ENCODE measurements at regions not wholly inside any gene's neighbourhood (a gene's known extent, or its start where the extent isn't known, plus 50 kb on each side); places are given as distances from the start of the nearest gene placed in this dataset.

- H3K9me3 ChIP-seq (ENCODE audit: severe bottlenecking) = no peaks in the 10 kb centered on the region
- no peak for ATAC-seq (ENCODE audit: low read depth)
- H3K4me1 ChIP-seq (ENCODE audit: insufficient read depth, poor library complexity, severe bottlenecking) = no peaks in the 10 kb centered on the region
- no peak for DNase-seq (ENCODE audit: low spot score)
- H3K36me3 ChIP-seq (ENCODE audit: low read depth) = no peaks in the 10 kb centered on the region
- no peak for TF ChIP-seq CTCF (IDR thresholded peaks at IDR 0.05; ENCODE audit: poor library complexity, severe bottlenecking)
- H3K4me3 ChIP-seq (ENCODE audit: severe bottlenecking) = no peak overlapping the region
- H3K27me3 ChIP-seq (ENCODE audit: insufficient read depth, poor library complexity, severe bottlenecking) = no peaks in the 10 kb centered on the region
- no peak overlapping the region for H3K27ac ChIP-seq (ENCODE audit: poor library complexity, severe bottlenecking)
Observed at GRCh38 chr2:225171350-225171749, 129.1 kb upstream of the DOCK10 start.

- no peaks in the 10 kb centered on the region for H3K27me3 ChIP-seq (ENCODE audit: insufficient read depth, poor library complexity, severe bottlenecking)
- H3K4me1 ChIP-seq (ENCODE audit: insufficient read depth, poor library complexity, severe bottlenecking) = no peaks in the 10 kb centered on the region
- ATAC-seq (ENCODE audit: low read depth) (no peak), DNase-seq (ENCODE audit: low spot score) (no peak)
- TF ChIP-seq CTCF (IDR thresholded peaks at IDR 0.05; ENCODE audit: poor library complexity, severe bottlenecking) = no peak
- H3K9me3 ChIP-seq (ENCODE audit: severe bottlenecking) = no peaks in the 10 kb centered on the region
- no peaks in the 10 kb centered on the region for H3K36me3 ChIP-seq (ENCODE audit: low read depth)
- no peak overlapping the region for H3K4me3 ChIP-seq (ENCODE audit: severe bottlenecking)
- no peak overlapping the region for H3K27ac ChIP-seq (ENCODE audit: poor library complexity, severe bottlenecking)
Observed at GRCh38 chr2:225170162-225170561, 127.9 kb upstream of the DOCK10 start.

GRCh38 chr2:225169396-225169795 is 127.1 kb upstream of the DOCK10 start:
- Histone ChIP-seq H3K27ac (ENCODE audit: poor library complexity, severe bottlenecking) (no peak overlapping the region), H3K9me3 (ENCODE audit: severe bottlenecking) (no peaks in the 10 kb centered on the region), H3K4me3 (ENCODE audit: severe bottlenecking) (no peak overlapping the region), H3K4me1 (ENCODE audit: insufficient read depth, poor library complexity, severe bottlenecking) (no peaks in the 10 kb centered on the region), H3K36me3 (ENCODE audit: low read depth) (no peaks in the 10 kb centered on the region), H3K27me3 (ENCODE audit: insufficient read depth, poor library complexity, severe bottlenecking) (no peaks in the 10 kb centered on the region)
- DNase-seq (ENCODE audit: low spot score) (no peak), ATAC-seq (ENCODE audit: low read depth) (no peak)
- TF ChIP-seq CTCF (IDR thresholded peaks at IDR 0.05; ENCODE audit: poor library complexity, severe bottlenecking) = no peak

- TF ChIP-seq CTCF (IDR thresholded peaks at IDR 0.05; ENCODE audit: poor library complexity, severe bottlenecking) = no peak
- Histone ChIP-seq H3K27ac (ENCODE audit: poor library complexity, severe bottlenecking) (no peak overlapping the region), H3K4me1 (ENCODE audit: insufficient read depth, poor library complexity, severe bottlenecking) (no peaks in the 10 kb centered on the region), H3K4me3 (ENCODE audit: severe bottlenecking) (no peak overlapping the region), H3K36me3 (ENCODE audit: low read depth) (no peaks in the 10 kb centered on the region), H3K27me3 (ENCODE audit: insufficient read depth, poor library complexity, severe bottlenecking) (no peaks in the 10 kb centered on the region), H3K9me3 (ENCODE audit: severe bottlenecking) (no peaks in the 10 kb centered on the region)
- DNase-seq (ENCODE audit: low spot score) (no peak), ATAC-seq (ENCODE audit: low read depth) (no peak)
Observed at GRCh38 chr2:225165052-225165451, 122.8 kb upstream of the DOCK10 start.

- no peak overlapping the region for H3K4me3 ChIP-seq (ENCODE audit: severe bottlenecking)
- H3K27me3 ChIP-seq (ENCODE audit: insufficient read depth, poor library complexity, severe bottlenecking) = no peaks in the 10 kb centered on the region
- TF ChIP-seq CTCF (IDR thresholded peaks at IDR 0.05; ENCODE audit: poor library complexity, severe bottlenecking) = no peak
- no peaks in the 10 kb centered on the region for H3K36me3 ChIP-seq (ENCODE audit: low read depth)
- DNase-seq (ENCODE audit: low spot score) (no peak), ATAC-seq (ENCODE audit: low read depth) (no peak)
- no peaks in the 10 kb centered on the region for H3K9me3 ChIP-seq (ENCODE audit: severe bottlenecking)
- no peaks in the 10 kb centered on the region for H3K4me1 ChIP-seq (ENCODE audit: insufficient read depth, poor library complexity, severe bottlenecking)
- no peak overlapping the region for H3K27ac ChIP-seq (ENCODE audit: poor library complexity, severe bottlenecking)
Observed at GRCh38 chr2:225164401-225165050, 122.3 kb upstream of the DOCK10 start.
